ENCODE measurements at regions not wholly inside any gene's neighbourhood (a gene's known extent, or its start where the extent isn't known, plus 50 kb on each side); places are given as distances from the start of the nearest gene placed in this dataset.

GRCh38 chr12:81976661-81977060 lies 217.5 kb upstream of the PPFIA2 start:
- ChIA-PET POLR2A (no interaction called here), CTCF (ENCODE audit: low intra/inter-chr PET ratio) (no interaction called here)
- Histone ChIP-seq H3K4me2 (ENCODE audit: insufficient read depth, low read length) (no peak overlapping the region), H3K79me2 (ENCODE audit: control insufficient read depth, insufficient read depth, low read length) (no peaks in the 10 kb centered on the region), H3K27ac (ENCODE audit: extremely low read depth, low read depth, low read length) (no peak overlapping the region), H3K9me1 (ENCODE audit: control insufficient read depth, insufficient read depth, low read length) (no peaks in the 10 kb centered on the region), H3K27me3 (ENCODE audit: control insufficient read depth in 2 of 2, insufficient read depth in 2 of 2, low read length in 2 of 2) (no peaks in the 10 kb centered on the region), H3K9ac (ENCODE audit: insufficient read depth in 1 of 2, low read depth in 2 of 2, low read length in 2 of 2) (no peak overlapping the region), H3K9me3 (replicated peaks; ENCODE audit: control insufficient read depth, insufficient read depth, low read depth, low read length) (no peaks in the 10 kb centered on the region; the same call in 1 of the 2 replicates), H3K4me1 (replicated peaks in 1 of 2; ENCODE audit: control insufficient read depth in 2 of 2, insufficient read depth in 2 of 2, low read length in 2 of 2) (no peaks in the 10 kb centered on the region), H3K36me3 (ENCODE audit: control insufficient read depth, insufficient read depth, low read length) (no peaks in the 10 kb centered on the region), H2AFZ (ENCODE audit: low read depth, low read length) (no peak overlapping the region), H3K4me3 (no peak overlapping the region), H4K20me1 (replicated peaks; ENCODE audit: control insufficient read depth, insufficient read depth, low read length) (no peaks in the 10 kb centered on the region)
- no peak for ATAC-seq
- BruUV-seq (replicated peaks): no TSS peak
- TF ChIP-seq ARID1B (IDR thresholded peaks at IDR 0.05) (no peak), CHD1 (IDR thresholded peaks at IDR 0.05; ENCODE audit: low read length) (no peak), MYC (IDR thresholded peaks at IDR 0.05; ENCODE audit: low read depth, low read length) (no peak), MYC (CRISPR knock-in tag; IDR thresholded peaks at IDR 0.05; ENCODE audit: borderline replicate concordance, low read depth) (no peak), RBBP5 (IDR thresholded peaks at IDR 0.05; ENCODE audit: borderline replicate concordance, insufficient read depth, low read length, poor library complexity, severe bottlenecking) (no peak), MTA1 (IDR thresholded peaks at IDR 0.05; ENCODE audit: borderline replicate concordance) (no peak), MIER1 (IDR thresholded peaks at IDR 0.05; ENCODE audit: low read depth) (no peak), ZNF668 (CRISPR knock-in tag; IDR thresholded peaks at IDR 0.05) (no peak), ZNF780A (CRISPR knock-in tag; IDR thresholded peaks at IDR 0.05) (no peak), TEAD1 (CRISPR knock-in tag; IDR thresholded peaks at IDR 0.05) (no peak), CBX3 (IDR thresholded peaks at IDR 0.05; ENCODE audit: borderline replicate concordance in 1 of 2, low read length in 2 of 2) (no peak)
- DNase-seq (ENCODE audit: extremely low read depth in 1 of 4, low spot score in 3 of 4): no peak
- 0% methylated on average over 2 of the region's 2 CpGs for WGBS (ENCODE audit: insufficient coverage, low coverage, missing lambda C conversion rate)
- no peak for FAIRE-seq
- in situ Hi-C loops (cut with MboI): no loop called here
- intact Hi-C loops (cut with micrococcal nuclease): no loop called here

Data from K562 (cell line).